Esophagus squamous epithelium (tissue), 4 donors: ENCODE measurements at regions not wholly inside any gene's neighbourhood (a gene's known extent, or its start where the extent isn't known, plus 50 kb on each side); places are given as distances from the start of the nearest gene placed in this dataset.
"Not testable (repeated sequence)": the region's sequence is repeated elsewhere in the genome, so short reads cannot be mapped to it uniquely, and the experiment has no call there.

Source experiments
- POLR2A ChIP-seq, 4 donors: fragments of 450-650 bp; IDR thresholded peaks; one replicate each; pipeline ENCODE4 v1.6.1; 2017; ENCODE audit warnings: antibody characterized with exemption in 4 of 4, mild to moderate bottlenecking in 4 of 4, moderate library complexity in 3 of 4
- TF ChIP-seq, protein P1 (sequence below), 6 experiments: fragments of 450-650 bp in 4 of 6; fragments of 200-600 bp in 2 of 6; sonication (generic) in 2 of 6; IDR thresholded peaks; one replicate each; pipeline ENCODE4 v1.5.1; 2016 to 2019; ENCODE audit warnings: antibody characterized with exemption in 6 of 6, mild to moderate bottlenecking in 4 of 6, moderate library complexity in 4 of 6

- TF ChIP-seq POLR2A (IDR thresholded peaks at IDR 0.05), result not testable (repeated sequence)
- TF ChIP-seq, protein P1, sequence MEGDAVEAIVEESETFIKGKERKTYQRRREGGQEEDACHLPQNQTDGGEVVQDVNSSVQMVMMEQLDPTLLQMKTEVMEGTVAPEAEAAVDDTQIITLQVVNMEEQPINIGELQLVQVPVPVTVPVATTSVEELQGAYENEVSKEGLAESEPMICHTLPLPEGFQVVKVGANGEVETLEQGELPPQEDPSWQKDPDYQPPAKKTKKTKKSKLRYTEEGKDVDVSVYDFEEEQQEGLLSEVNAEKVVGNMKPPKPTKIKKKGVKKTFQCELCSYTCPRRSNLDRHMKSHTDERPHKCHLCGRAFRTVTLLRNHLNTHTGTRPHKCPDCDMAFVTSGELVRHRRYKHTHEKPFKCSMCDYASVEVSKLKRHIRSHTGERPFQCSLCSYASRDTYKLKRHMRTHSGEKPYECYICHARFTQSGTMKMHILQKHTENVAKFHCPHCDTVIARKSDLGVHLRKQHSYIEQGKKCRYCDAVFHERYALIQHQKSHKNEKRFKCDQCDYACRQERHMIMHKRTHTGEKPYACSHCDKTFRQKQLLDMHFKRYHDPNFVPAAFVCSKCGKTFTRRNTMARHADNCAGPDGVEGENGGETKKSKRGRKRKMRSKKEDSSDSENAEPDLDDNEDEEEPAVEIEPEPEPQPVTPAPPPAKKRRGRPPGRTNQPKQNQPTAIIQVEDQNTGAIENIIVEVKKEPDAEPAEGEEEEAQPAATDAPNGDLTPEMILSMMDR (IDR thresholded peaks at IDR 0.05), result not testable (repeated sequence)
Measured at GRCh38 chr4:184965230-184966050, 52.9 kb upstream of the HELT start.
